ENCODE measurements at regions not wholly inside any gene's neighbourhood (a gene's known extent, or its start where the extent isn't known, plus 50 kb on each side); places are given as distances from the start of the nearest gene placed in this dataset.
A peak's percentile ranks its signal among the peaks of the same experiment; 100 is the strongest.

GRCh38 chr2:125852364-125852763 is 803.6 kb upstream of the GYPC start:
- H3K27me3 ChIP-seq (ENCODE audit: control insufficient read depth, insufficient read depth, low read length, poor library complexity, severe bottlenecking) = no peaks in the 10 kb centered on the region
- Mint-ChIP-seq H3K36me3 (ENCODE audit: low read depth) (no peaks in the 10 kb centered on the region), H3K4me3 (no peak overlapping the region), H3K27ac (no peak overlapping the region), H3K4me1 (peaks cover 6% of the 10 kb centered on the region), H3K27me3 (ENCODE audit: insufficient read depth) (no peaks in the 10 kb centered on the region), H3K9me3 (no peaks in the 10 kb centered on the region)
- no peak overlapping the region for H3K4me3 ChIP-seq (ENCODE audit: low read length)
- no peaks in the 10 kb centered on the region for H3K9me3 ChIP-seq (ENCODE audit: control insufficient read depth, low read length)
- no peak for DNase-seq
- no peaks in the 10 kb centered on the region for H3K36me3 ChIP-seq (ENCODE audit: control insufficient read depth, insufficient read depth, low read length)
- H3K4me1 ChIP-seq (ENCODE audit: control insufficient read depth, insufficient read depth, low read length) = peaks cover 5% of the 10 kb centered on the region
- no peak for TF ChIP-seq CTCF (conservative IDR thresholded peaks at IDR 0.05)
- 63 to 95% methylated on average over 1 of the region's 1 CpG for WGBS, 2 experiments (ENCODE audit: insufficient coverage in 1 of 2, insufficient read length in 1 of 2)
- no peak overlapping the region for H3K9ac ChIP-seq (ENCODE audit: extremely low read depth, low read length, poor library complexity, severe bottlenecking)
- H3K27ac ChIP-seq (ENCODE audit: low read depth, low read length) = peak overlapping the region; percentile 67

- no peaks in the 10 kb centered on the region for H3K36me3 Mint-ChIP-seq (ENCODE audit: low read depth)
- H3K4me3 Mint-ChIP-seq = no peak overlapping the region
- H3K9me3 ChIP-seq (ENCODE audit: control insufficient read depth, low read length) = no peaks in the 10 kb centered on the region
- no peak overlapping the region for H3K27ac ChIP-seq (ENCODE audit: low read depth, low read length)
- no peaks in the 10 kb centered on the region for H3K9me3 Mint-ChIP-seq
- H3K4me1 Mint-ChIP-seq = peaks cover 6% of the 10 kb centered on the region
- no peak overlapping the region for H3K27ac Mint-ChIP-seq
- no peak for DNase-seq
- WGBS, 2 experiments (ENCODE audit: insufficient coverage in 1 of 2, insufficient read length in 1 of 2) = 98% methylated on average over 4 of the region's 4 CpGs; no CpG with 5 or more reads in 1 of the 2 experiments
- TF ChIP-seq CTCF (conservative IDR thresholded peaks at IDR 0.05) = no peak
- H3K9ac ChIP-seq (ENCODE audit: extremely low read depth, low read length, poor library complexity, severe bottlenecking) = no peak overlapping the region
- peaks cover 5% of the 10 kb centered on the region for H3K4me1 ChIP-seq (ENCODE audit: control insufficient read depth, insufficient read depth, low read length)
- no peaks in the 10 kb centered on the region for H3K27me3 Mint-ChIP-seq (ENCODE audit: insufficient read depth)
- no peaks in the 10 kb centered on the region for H3K36me3 ChIP-seq (ENCODE audit: control insufficient read depth, insufficient read depth, low read length)
- no peak overlapping the region for H3K4me3 ChIP-seq (ENCODE audit: low read length)
- no peaks in the 10 kb centered on the region for H3K27me3 ChIP-seq (ENCODE audit: control insufficient read depth, insufficient read depth, low read length, poor library complexity, severe bottlenecking)
These were observed 802.3 kb upstream of the GYPC start for GRCh38 chr2:125853626-125854025.

- no peaks in the 10 kb centered on the region for H3K36me3 Mint-ChIP-seq (ENCODE audit: low read depth)
- no peak for TF ChIP-seq CTCF (conservative IDR thresholded peaks at IDR 0.05)
- no peak overlapping the region for H3K27ac Mint-ChIP-seq
- no peaks in the 10 kb centered on the region for H3K9me3 Mint-ChIP-seq
- no peak overlapping the region for H3K4me3 Mint-ChIP-seq
- peaks cover 8% of the 10 kb centered on the region for H3K4me1 Mint-ChIP-seq
- 98 to 100% methylated on average over 2 to 3 of the region's 3 CpGs for WGBS, 2 experiments (ENCODE audit: insufficient coverage in 1 of 2, insufficient read length in 1 of 2)
- peaks cover 5% of the 10 kb centered on the region for H3K4me1 ChIP-seq (ENCODE audit: control insufficient read depth, insufficient read depth, low read length)
- H3K27me3 Mint-ChIP-seq (ENCODE audit: insufficient read depth) = no peaks in the 10 kb centered on the region
- H3K4me3 ChIP-seq (ENCODE audit: low read length) = no peak overlapping the region
- no peak for DNase-seq
- H3K27me3 ChIP-seq (ENCODE audit: control insufficient read depth, insufficient read depth, low read length, poor library complexity, severe bottlenecking) = no peaks in the 10 kb centered on the region
- H3K36me3 ChIP-seq (ENCODE audit: control insufficient read depth, insufficient read depth, low read length) = no peaks in the 10 kb centered on the region
- H3K27ac ChIP-seq (ENCODE audit: low read depth, low read length) = no peak overlapping the region
- no peaks in the 10 kb centered on the region for H3K9me3 ChIP-seq (ENCODE audit: control insufficient read depth, low read length)
- H3K9ac ChIP-seq (ENCODE audit: extremely low read depth, low read length, poor library complexity, severe bottlenecking) = no peak overlapping the region
These were observed 800.8 kb upstream of the GYPC start for GRCh38 chr2:125855204-125855603.
